ENCODE measurements at regions not wholly inside any gene's neighbourhood (a gene's known extent, or its start where the extent isn't known, plus 50 kb on each side); places are given as distances from the start of the nearest gene placed in this dataset.

GRCh38 chr2:12155303-12156051, 409.0 kb downstream of the LPIN1 start:
- TF ChIP-seq, protein P1, sequence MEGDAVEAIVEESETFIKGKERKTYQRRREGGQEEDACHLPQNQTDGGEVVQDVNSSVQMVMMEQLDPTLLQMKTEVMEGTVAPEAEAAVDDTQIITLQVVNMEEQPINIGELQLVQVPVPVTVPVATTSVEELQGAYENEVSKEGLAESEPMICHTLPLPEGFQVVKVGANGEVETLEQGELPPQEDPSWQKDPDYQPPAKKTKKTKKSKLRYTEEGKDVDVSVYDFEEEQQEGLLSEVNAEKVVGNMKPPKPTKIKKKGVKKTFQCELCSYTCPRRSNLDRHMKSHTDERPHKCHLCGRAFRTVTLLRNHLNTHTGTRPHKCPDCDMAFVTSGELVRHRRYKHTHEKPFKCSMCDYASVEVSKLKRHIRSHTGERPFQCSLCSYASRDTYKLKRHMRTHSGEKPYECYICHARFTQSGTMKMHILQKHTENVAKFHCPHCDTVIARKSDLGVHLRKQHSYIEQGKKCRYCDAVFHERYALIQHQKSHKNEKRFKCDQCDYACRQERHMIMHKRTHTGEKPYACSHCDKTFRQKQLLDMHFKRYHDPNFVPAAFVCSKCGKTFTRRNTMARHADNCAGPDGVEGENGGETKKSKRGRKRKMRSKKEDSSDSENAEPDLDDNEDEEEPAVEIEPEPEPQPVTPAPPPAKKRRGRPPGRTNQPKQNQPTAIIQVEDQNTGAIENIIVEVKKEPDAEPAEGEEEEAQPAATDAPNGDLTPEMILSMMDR (IDR thresholded peaks at IDR 0.05; ENCODE audit: low read depth, low read length, poor library complexity, severe bottlenecking): no peak
- TF ChIP-seq EZH2phosphoT487 (IDR thresholded peaks at IDR 0.05; ENCODE audit: borderline replicate concordance, low read length): no peak
